H1 (cell line): ENCODE measurements at regions not wholly inside any gene's neighbourhood (a gene's known extent, or its start where the extent isn't known, plus 50 kb on each side); places are given as distances from the start of the nearest gene placed in this dataset.

Experiments used
- POLR2A ChIP-seq, 2 experiments: IDR thresholded peaks; 1 replicate in 1 of 2; 2 replicates in 1 of 2; pipeline ENCODE4 v1.6.1; 2011; ENCODE audit warnings: low read depth in 2 of 2, low read length in 2 of 2, mild to moderate bottlenecking in 2 of 2; ENCODE audit errors: control extremely low read depth in 1 of 2
- SUZ12 ChIP-seq: fragments of 200-600 bp; sonication (generic); IDR thresholded peaks from 2 replicates; pipeline ENCODE4 v1.6.1; 2012; ENCODE audit warnings: mild to moderate bottlenecking, inconsistent platforms, low read length, moderate library complexity, mixed read lengths

DNA sequence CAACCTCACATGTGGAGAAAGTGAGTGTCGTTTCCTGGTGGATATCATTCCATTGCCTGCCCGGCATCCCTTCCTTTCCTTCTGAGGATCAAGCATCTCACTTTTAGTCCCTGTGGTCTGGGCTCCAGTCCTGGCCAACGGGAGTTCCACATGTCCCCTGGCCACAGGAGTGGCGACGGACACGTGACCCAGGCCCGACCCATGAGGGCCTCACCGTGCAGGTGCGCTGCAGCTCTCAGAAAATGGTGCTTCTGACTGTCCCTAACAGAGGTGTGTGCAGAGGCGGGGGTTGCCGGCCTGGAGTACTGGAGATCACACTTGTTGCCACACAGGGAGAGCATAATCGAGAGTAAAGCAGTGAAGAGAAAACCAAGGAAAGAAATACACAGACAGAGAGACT lies 476.9 kb upstream of the FRG1 start (continued):
- TF ChIP-seq SUZ12: no peak
- no peak for TF ChIP-seq POLR2A (IDR thresholded peaks at IDR 0.05; ENCODE audit: control extremely low read depth in 1 of 2, low read depth in 2 of 2, low read length in 2 of 2)
